ENCODE measurements at regions not wholly inside any gene's neighbourhood (a gene's known extent, or its start where the extent isn't known, plus 50 kb on each side); places are given as distances from the start of the nearest gene placed in this dataset.

GRCh38 chr12:84787253-84787652 is 125.3 kb downstream of the SLC6A15 start:
- Histone ChIP-seq H3K56ac (replicated peaks; ENCODE audit: insufficient read length, low read depth, low read length) (no peak overlapping the region), H2BK12ac (ENCODE audit: low read depth, low read length) (no peak overlapping the region), H2BK15ac (ENCODE audit: low read length) (no peak overlapping the region), H3K27ac (ENCODE audit: low read depth, low read length) (no peak overlapping the region), H2AFZ (ENCODE audit: low read length) (no peak overlapping the region), H3K23ac (ENCODE audit: insufficient read length) (no peak overlapping the region), H2BK5ac (ENCODE audit: low read depth, low read length) (no peak overlapping the region), H2BK20ac (ENCODE audit: low read length) (no peak overlapping the region), H2BK120ac (replicated peaks; ENCODE audit: low read depth, low read length) (no peak overlapping the region), H3K18ac (ENCODE audit: extremely low read depth, low read length) (no peak overlapping the region), H4K5ac (ENCODE audit: insufficient read length, low read depth, low read length) (no peak overlapping the region), H3K4ac (replicated peaks; ENCODE audit: insufficient read length, low read depth, low read length) (no peak overlapping the region), H3K9me3 (ENCODE audit: insufficient read depth in 2 of 2, low read depth in 1 of 2, low read length in 1 of 2) (no peaks in the 10 kb centered on the region), H4K8ac (ENCODE audit: extremely low read depth, insufficient read depth, low read length) (no peak overlapping the region), H4K91ac (replicated peaks; ENCODE audit: insufficient read length, low read length) (no peak overlapping the region), H3K23me2 (ENCODE audit: low read depth, low read length) (no peaks in the 10 kb centered on the region), H3K9ac (replicated peaks in 1 of 4; ENCODE audit: extremely low read depth in 1 of 4, low read depth in 3 of 4, low read length in 3 of 4) (no peak overlapping the region), H3K4me1 (replicated peaks in 1 of 4; ENCODE audit: control insufficient read depth in 3 of 4, insufficient read depth in 4 of 4, low read length in 3 of 4) (no peaks in the 10 kb centered on the region), H3K14ac (ENCODE audit: insufficient read length) (no peak overlapping the region), H3K4me3 (ENCODE audit: extremely low read depth in 1 of 4, insufficient read depth in 2 of 4, low read depth in 3 of 4, low read length in 4 of 4) (no peak overlapping the region), H4K20me1 (replicated peaks in 1 of 2; ENCODE audit: control insufficient read depth in 1 of 2, insufficient read depth in 2 of 2, low read length in 2 of 2) (no peaks in the 10 kb centered on the region), H3K27me3 (replicated peaks in 1 of 4; ENCODE audit: control insufficient read depth in 3 of 4, extremely low read depth in 1 of 4, insufficient read depth in 3 of 4, low read length in 3 of 4) (peaks cover 0 to 1% (median 0%) of the 10 kb centered on the region in 4 experiments; a peak in 1 of 7 replicates), H3K36me3 (ENCODE audit: control insufficient read depth in 2 of 4, insufficient read depth in 4 of 4, low read length in 3 of 4) (no peaks in the 10 kb centered on the region), H2AK5ac (ENCODE audit: low read depth, low read length) (no peak overlapping the region), H3K4me2 (ENCODE audit: insufficient read depth in 1 of 2, low read depth in 2 of 2, low read length in 2 of 2) (no peak overlapping the region), H3K79me1 (ENCODE audit: low read depth, low read length) (no peaks in the 10 kb centered on the region), H3K79me2 (ENCODE audit: control insufficient read depth in 1 of 2, insufficient read depth in 2 of 2, low read length in 2 of 2) (no peaks in the 10 kb centered on the region)
- DNase-seq (ENCODE audit: low read depth in 1 of 2, low spot score in 2 of 2) (no peak), FAIRE-seq (no peak)
- CTCF ChIA-PET (ENCODE audit: partially characterized antibody), result no interaction called here
- POLR2A ChIA-PET (ENCODE audit: partially characterized antibody), result no interaction called here
- 91% methylated on average over 2 of the region's 2 CpGs; no CpG with 5 or more reads in 1 of the 2 experiments for WGBS, 2 experiments (ENCODE audit: extremely low coverage in 1 of 2, insufficient coverage in 1 of 2, insufficient read length in 1 of 2, insufficient replicate concordance in 2 of 2, low coverage in 1 of 2, low lambda C conversion rate in 2 of 2, missing lambda C conversion rate in 1 of 2)
- TF ChIP-seq ASH2L (IDR thresholded peaks at IDR 0.05; ENCODE audit: low read length) (no peak), RAD21 (IDR thresholded peaks at IDR 0.05 in 1 of 2, conservative IDR thresholded peaks at IDR 0.05 in 1 of 2; ENCODE audit: low read depth in 2 of 2, low read length in 2 of 2) (no peak), RBBP5 (IDR thresholded peaks at IDR 0.05; ENCODE audit: borderline replicate concordance, low read depth, low read length) (no peak), SP4 (IDR thresholded peaks at IDR 0.05; ENCODE audit: low read length) (no peak), MAFK (IDR thresholded peaks at IDR 0.05; ENCODE audit: low read depth, low read length) (no peak), EZH2 (IDR thresholded peaks at IDR 0.05; ENCODE audit: low read depth, low read length, severe bottlenecking) (no peak), SUZ12 (IDR thresholded peaks at IDR 0.05; ENCODE audit: low read length) (no peak)
- TF ChIP-seq, protein P1, sequence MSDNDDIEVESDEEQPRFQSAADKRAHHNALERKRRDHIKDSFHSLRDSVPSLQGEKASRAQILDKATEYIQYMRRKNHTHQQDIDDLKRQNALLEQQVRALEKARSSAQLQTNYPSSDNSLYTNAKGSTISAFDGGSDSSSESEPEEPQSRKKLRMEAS (IDR thresholded peaks at IDR 0.05), result no peak

All from H1 (cell line).